GM13976 (cell line): ENCODE measurements at regions not wholly inside any gene's neighbourhood (a gene's known extent, or its start where the extent isn't known, plus 50 kb on each side); places are given as distances from the start of the nearest gene placed in this dataset.
"Not testable (repeated sequence)": the region's sequence is repeated elsewhere in the genome, so short reads cannot be mapped to it uniquely, and the experiment has no call there.

Experiments
- DNase-seq: peaks from one replicate; pipeline ENCODE4 v3.0.0; 2012; ENCODE audit warnings: low spot score
- in situ Hi-C: fragments of 300-500 bp; cut with MboI; formaldehyde crosslinking; loops from one replicate; pipeline ENCODE4 v1.12.0; 2022; ENCODE audit warnings: low sequenced_read_pairs, mixed read lengths, inconsistent platforms; ENCODE audit not compliant: unreplicated experiment
- TF ChIP-seq, protein P1 (sequence below): IDR thresholded peaks from 2 replicates; pipeline ENCODE4 v1.5.1; 2012; ENCODE audit warnings: borderline replicate concordance, mild to moderate bottlenecking; ENCODE audit not compliant: insufficient read depth; ENCODE audit errors: extremely low read depth, missing control alignments, control extremely low read depth

DNA sequence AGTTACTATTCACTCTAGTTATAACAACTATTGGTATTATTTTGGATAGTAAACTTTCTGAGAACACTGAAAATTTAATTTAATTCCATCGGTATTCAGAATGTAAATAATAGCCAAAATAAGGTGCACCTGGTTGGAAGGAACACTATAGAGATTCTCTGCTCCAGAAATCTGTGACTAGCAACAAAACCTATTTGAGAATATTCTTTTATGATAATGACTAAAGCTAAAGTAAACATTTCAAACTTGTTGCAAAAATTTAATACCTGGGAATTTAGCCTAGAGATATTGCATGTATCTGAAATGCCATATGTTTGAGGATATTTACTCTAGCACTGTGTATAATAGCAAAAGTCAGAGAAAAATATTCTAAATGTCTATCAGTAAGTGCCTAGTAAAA is 144.1 kb downstream of the PLK2 start:
- in situ Hi-C loops: no loop called here
- DNase-seq: no peak
- TF ChIP-seq, protein P1, sequence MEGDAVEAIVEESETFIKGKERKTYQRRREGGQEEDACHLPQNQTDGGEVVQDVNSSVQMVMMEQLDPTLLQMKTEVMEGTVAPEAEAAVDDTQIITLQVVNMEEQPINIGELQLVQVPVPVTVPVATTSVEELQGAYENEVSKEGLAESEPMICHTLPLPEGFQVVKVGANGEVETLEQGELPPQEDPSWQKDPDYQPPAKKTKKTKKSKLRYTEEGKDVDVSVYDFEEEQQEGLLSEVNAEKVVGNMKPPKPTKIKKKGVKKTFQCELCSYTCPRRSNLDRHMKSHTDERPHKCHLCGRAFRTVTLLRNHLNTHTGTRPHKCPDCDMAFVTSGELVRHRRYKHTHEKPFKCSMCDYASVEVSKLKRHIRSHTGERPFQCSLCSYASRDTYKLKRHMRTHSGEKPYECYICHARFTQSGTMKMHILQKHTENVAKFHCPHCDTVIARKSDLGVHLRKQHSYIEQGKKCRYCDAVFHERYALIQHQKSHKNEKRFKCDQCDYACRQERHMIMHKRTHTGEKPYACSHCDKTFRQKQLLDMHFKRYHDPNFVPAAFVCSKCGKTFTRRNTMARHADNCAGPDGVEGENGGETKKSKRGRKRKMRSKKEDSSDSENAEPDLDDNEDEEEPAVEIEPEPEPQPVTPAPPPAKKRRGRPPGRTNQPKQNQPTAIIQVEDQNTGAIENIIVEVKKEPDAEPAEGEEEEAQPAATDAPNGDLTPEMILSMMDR: no peak

DNA sequence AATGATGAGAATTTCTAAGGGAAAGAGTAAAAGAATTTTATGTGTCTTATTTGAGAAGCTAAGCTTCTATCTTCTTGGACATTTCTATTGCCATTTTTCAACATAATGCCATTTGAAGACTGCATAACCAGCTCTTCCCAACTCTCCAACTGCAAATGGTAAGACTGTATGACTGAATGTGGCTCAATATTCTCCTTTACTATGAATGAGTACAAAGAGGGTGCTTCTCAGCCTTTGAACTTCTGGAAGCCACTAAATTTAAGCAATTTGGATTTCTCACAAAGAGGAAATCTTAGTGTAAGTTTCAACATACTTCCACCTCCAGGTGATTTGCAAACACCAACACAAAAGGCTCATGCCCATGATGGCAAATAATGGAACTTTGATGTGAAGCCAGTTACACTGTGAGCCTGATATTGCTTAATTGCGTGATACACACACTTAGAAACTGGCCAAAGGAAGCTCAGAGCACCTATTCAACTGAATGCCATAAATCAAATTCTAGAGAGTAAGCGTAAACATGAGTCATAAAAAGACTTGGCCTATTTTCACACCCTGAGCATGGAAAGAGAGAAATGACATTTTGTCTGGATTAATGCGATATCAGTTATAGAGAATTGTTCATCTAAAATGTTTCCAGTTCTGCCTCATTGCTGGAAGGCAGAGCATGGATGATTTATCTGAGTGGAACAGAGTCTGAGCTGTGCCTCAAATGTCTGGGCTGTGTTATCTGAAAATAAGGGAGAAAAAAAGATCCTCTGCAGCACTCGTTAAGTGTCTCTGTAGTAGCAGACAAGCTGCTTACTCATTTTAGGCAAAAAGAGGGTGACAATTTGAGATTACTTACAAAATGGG is 145.3 kb downstream of the PLK2 start:
- no peak for DNase-seq
- TF ChIP-seq, protein P1: no peak
- in situ Hi-C loops: no loop called here

DNA sequence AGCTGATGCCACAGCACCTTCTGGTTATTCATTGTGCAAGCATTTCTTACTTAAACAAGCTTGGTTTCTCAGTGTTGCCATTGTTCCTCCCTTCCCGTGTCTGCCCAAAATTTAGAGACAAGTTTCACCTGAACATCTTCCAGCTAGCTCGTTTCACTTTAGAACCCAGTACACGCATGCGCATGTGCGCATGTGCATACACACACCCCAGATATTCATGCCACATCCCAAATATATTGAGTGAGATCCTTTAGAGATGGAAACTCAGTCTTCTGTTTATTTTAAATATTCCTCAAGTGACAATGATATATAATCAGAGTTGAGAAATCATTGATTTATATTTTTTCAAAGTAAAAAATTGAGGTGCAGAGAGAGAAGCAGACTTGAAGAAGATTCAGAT is 147.6 kb downstream of the PLK2 start:
- DNase-seq: no peak
- TF ChIP-seq, protein P1: no peak
- in situ Hi-C loops: no loop called here

DNA sequence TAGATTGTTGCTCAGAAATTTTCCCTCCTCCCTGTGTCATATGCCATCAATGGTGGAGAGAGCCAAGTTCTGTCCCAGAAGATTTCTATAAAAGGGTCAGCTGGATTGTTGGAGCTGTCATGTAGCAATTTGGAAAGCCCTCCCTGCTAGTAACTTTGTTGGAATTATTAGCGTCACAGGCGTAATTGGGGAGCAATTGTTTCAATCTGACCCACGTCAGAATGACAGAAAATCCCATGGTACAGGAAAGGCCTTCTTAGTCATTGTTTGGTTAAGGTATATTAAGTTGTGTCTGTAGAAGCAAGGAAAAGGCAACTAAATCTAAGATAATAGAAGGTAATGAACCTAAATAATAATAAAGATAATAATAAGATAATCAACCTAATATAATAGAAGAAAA is 148.4 kb downstream of the PLK2 start:
- in situ Hi-C loops: no loop called here
- TF ChIP-seq, protein P1: no peak
- DNase-seq: no peak

DNA sequence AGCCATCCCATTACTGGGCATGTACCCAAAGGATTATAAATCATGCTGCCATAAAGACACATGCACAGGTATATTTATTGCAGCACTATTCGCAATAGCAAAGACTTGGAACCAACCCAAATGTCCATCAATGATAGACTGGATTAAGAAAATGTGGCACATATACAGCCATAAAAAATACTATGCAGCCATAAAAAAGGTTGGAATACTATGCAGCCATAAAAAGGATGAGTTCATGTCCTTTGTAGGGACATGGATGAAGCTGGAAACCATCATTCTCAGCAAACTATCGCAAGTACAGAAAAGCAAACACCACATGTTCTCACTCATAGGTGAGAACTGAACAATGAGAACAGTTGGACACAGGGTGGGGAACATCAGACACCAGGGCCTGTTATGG is 151.5 kb downstream of the PLK2 start:
- DNase-seq, in situ Hi-C loops: not testable (repeated sequence)

DNA sequence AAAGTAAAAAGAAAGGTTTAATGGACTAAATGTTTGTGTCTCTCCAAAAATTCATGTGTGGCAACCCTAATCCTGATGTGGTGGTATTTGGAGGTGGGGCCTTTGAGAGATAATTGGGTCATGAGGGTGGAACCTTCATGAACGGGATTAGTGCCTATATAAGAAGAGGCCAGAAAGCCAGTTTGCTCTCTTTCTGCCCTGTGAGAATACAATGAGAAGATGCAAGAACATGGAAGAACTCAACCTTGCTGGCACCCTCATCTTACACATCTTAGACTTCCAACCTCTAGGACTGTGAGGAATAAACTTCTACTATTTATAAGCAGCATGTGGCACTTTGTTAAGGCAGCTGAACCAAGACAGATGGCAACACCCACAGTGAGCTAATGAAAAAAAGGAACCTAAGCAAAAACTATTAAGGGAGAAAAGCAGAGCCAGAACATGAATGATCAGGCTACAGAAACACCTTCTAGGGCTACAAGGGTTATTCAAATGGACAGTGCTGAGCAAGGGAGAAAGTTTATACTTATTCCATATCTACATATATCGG is 159.5 kb downstream of the PLK2 start:
- in situ Hi-C loops: no loop called here
- no peak for DNase-seq
- TF ChIP-seq, protein P1: no peak

DNA sequence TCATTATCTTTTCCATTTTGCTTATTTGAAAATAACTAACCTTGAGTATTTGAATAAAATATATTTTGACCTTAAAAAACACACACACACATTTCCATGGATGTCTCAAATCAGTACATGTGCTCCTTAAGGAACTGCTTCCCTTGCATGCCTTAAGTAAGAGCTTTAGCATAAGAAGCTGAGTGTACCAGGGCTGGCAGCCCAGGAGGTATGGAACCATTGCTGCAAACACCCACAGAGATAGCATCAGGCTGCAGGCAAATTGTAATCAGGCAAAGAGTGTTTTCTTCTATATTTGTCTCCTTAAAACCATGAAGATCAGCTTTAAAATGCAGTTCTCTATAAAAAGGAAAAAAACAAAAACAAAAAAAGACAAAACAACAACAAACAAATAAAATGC is 160.6 kb downstream of the PLK2 start:
- in situ Hi-C loops: no loop called here
- no peak for DNase-seq
- TF ChIP-seq, protein P1: no peak
